ENCODE measurements at regions not wholly inside any gene's neighbourhood (a gene's known extent, or its start where the extent isn't known, plus 50 kb on each side); places are given as distances from the start of the nearest gene placed in this dataset.

GRCh38 chr13:59120297-59120843 lies 1043.4 kb downstream of the DIAPH3 start:
- no peak for DNase-seq (ENCODE audit: low spot score)
- no peaks in the 10 kb centered on the region for H3K9me3 ChIP-seq (ENCODE audit: low read length)
- no peaks in the 10 kb centered on the region for H3K27me3 ChIP-seq (ENCODE audit: control insufficient read depth in 1 of 2, insufficient read depth in 2 of 2, low read length in 2 of 2)
- H3K9ac ChIP-seq (ENCODE audit: insufficient read depth, low read depth, low read length): no peak overlapping the region
- WGBS (ENCODE audit: low lambda C conversion rate): 18% methylated on average over 7 of the region's 7 CpGs
- ChIA-PET POLR2A (no interaction called here), CTCF (ENCODE audit: low intra/inter-chr PET ratio, low total read pairs) (no interaction called here)
- intact Hi-C loops (cut with micrococcal nuclease; ENCODE audit: unreplicated experiment): no loop called here
- TF ChIP-seq NFYC (CRISPR knock-in tag; IDR thresholded peaks at IDR 0.05) (no peak), LCORL (IDR thresholded peaks at IDR 0.05) (no peak), LCORL (CRISPR knock-in tag; IDR thresholded peaks at IDR 0.05) (no peak), JUN (CRISPR knock-in tag; IDR thresholded peaks at IDR 0.05) (no peak), PBX3 (CRISPR knock-in tag; IDR thresholded peaks at IDR 0.05; ENCODE audit: borderline replicate concordance) (no peak), HNF1B (CRISPR knock-in tag; IDR thresholded peaks at IDR 0.05) (no peak), CC2D1A (CRISPR knock-in tag; IDR thresholded peaks at IDR 0.05) (no peak), CBFB (CRISPR knock-in tag; IDR thresholded peaks at IDR 0.05) (no peak), ZNF841 (CRISPR knock-in tag; IDR thresholded peaks at IDR 0.05; ENCODE audit: borderline replicate concordance) (no peak), TOE1 (CRISPR knock-in tag; IDR thresholded peaks at IDR 0.05) (no peak)
- H2AFZ ChIP-seq (ENCODE audit: low read length): no peak overlapping the region
- no peak overlapping the region for H3K27ac ChIP-seq (ENCODE audit: extremely low read length, insufficient read depth, low read length)
- H3K79me2 ChIP-seq (ENCODE audit: insufficient read depth, low read length): no peaks in the 10 kb centered on the region
- no peak for FAIRE-seq
- H3K4me3 ChIP-seq (replicated peaks in 1 of 3; ENCODE audit: insufficient read depth in 1 of 3, low read depth in 2 of 3, low read length in 3 of 3): no peak overlapping the region
- in situ Hi-C loops (cut with HindIII; ENCODE audit: extremely low pct_ligation_motif_present, low pct_unique_long_range_greater_than_20kb): no loop called here
- H3K36me3 ChIP-seq (replicated peaks in 1 of 2; ENCODE audit: control insufficient read depth in 1 of 2, insufficient read depth in 2 of 2, low read length in 2 of 2): no peaks in the 10 kb centered on the region
- no peaks in the 10 kb centered on the region for H4K20me1 ChIP-seq (ENCODE audit: insufficient read depth, low read length)
- no peak for ATAC-seq
- H3K4me1 ChIP-seq (ENCODE audit: insufficient read depth, low read length): no peaks in the 10 kb centered on the region
- H3K4me2 ChIP-seq (ENCODE audit: low read depth, low read length): no peak overlapping the region
- no TSS peak for BruUV-seq (replicated peaks)

Data from HepG2 (cell line).